NCI-H2029 (cell line): ENCODE measurements at regions not wholly inside any gene's neighbourhood (a gene's known extent, or its start where the extent isn't known, plus 50 kb on each side); places are given as distances from the start of the nearest gene placed in this dataset.

Source experiments
- DNase-seq: peaks from one replicate; lab custom pipeline; 2025; lab: John Stamatoyannopoulos, UW

DNA sequence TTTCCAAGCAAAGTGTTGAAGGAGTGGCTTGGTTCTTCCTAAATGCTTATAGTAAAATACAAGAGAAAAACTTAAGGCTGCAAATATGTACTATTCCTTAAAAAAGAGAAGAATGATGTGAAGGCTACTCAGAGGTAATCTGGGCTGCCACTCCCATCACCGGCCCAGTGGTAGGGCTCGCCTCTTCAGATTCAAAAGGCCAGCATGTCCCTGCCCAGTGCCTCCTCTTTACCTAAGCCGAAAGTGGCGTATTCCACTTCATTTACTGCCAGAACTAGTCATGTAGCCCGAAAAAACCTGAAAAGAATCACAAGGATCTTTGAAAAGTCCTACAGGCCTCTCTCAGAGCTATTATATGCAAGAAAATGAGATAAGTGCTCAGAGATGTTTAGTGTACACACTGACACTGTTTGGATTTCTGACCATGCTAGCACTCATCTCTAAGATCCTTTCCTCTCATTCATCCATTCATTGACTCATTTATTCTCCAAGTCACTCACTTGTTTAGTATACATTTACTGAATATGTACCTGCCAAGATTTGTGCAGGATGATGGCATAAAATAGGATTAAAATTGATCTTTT lies 373.3 kb upstream of the THBS1 start:
- no peak for DNase-seq

DNA sequence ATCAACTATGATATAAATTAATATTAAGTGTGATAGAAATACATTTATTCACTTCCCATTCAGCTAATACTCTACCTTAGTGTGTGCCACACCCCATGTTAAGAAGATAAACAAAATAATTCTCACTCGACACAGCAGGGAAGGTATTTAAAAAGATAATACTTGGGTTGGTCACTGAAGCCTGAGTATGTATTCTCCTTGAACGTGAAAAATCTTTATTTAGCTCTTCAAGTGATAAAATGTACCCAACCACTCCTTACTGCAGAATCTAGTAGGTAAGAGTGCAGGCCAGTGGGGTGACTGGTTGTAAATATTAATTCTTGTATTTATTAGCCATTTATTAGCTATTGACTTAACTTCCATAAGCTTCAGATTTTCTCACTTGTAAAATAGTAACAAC lies 372.7 kb upstream of the THBS1 start:
- no peak for DNase-seq

DNA sequence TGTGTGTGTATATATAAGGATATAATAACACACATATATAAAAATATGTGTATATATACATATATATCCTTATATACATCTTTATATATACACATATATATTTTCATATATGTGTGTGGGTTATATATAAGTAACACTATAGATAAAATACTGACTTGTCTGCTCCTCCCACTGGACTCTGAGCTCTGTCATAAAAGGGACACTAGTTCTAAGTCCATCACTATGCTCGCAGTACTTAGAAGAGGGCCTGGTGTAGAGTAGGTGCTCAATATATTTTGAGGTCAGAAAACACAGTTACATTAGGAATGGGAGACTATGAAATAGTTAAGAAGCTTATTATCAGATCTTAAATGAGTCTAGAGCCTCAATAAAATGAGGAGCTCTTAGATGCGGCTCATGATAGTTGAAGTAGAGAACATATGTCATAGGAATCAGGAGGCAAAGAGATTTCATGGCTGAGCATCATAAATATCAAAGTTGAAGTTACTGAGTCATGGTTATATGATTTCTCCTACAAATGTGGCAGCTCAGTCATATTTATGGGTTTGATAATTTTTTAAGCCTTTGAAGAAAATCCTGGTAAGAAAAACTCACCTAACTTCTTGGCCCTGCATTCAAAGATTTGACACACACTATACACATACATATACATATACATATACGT lies 371.2 kb upstream of the THBS1 start:
- no peak for DNase-seq

DNA sequence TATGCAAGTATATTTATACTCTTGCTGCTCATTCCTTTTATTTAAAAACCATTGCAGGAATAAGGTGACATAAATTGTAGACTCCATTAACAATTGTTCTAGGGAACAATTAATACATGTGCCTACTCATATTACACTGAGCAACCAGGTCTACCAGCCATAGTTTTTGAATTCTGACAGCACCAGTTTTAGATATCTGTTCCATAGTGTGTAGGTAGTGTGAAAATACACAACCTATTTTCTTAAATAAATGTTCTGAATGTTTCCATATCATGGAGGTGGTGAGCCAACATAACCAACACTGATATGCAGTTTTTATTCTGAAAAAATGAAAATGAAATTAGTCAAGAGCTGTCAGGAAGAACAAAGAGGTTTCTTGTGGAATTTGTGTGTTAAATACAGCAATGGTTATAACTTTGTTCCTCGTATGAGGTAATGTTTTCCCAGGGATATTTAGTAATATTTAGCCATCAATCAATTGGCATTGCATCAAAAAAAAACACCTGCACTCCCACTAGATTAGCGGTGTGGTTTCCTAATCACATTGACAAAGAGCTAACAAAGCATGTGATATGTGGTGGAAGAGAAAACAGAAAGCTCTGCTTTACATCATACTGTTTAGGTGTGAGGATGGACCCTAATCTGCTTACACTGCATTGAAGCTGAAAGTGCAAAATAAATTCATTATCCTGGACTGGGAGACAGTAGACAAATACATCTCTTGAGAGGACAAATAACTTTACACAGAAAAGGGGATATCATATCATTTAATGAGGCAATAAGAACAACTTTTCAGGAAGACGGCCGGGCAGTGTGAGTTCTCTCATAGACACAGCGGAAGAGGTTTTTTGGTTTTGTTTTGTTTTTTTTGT lies 369.5 kb upstream of the THBS1 start:
- no peak for DNase-seq

DNA sequence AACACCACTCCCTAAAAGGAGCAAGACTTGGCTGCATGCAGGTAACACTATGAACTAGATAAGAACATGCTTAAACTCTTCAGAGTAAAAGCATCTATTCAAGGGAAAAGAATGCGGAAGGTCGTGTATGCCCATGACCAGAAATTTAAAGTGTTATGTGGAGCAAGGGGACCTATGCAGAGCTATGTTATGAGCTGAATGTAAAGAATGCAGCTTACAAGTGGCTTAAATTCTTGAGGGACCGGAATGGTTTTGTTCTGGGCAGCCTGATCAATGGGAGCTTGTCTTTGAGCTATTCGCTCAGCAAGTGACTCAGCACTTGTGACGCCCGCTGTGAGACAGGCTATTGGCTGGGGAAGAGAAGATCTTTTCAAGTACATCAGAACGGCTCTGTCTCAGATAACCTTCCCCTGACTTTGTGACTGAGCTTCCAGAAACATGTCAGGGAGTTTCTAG lies 367.5 kb upstream of the THBS1 start:
- DNase-seq, result no peak

DNA sequence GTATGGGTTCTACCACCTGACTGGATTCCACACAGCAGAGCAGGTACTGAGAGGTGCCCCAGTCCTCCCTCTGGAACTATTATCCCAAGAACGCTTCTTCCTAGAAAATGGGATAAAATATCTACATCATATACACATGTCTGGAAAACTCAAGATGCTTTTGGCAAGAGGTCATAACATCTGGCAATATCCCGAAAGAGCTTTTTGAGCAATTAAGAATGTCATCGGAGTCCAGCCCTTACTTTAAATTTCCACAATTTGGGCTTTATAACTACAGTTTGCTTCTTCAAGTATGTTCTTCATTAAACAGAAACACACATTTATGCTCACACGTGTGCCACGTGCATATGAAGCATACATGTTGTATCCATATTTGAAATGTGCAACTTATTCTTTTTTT lies 365.9 kb upstream of the THBS1 start:
- no peak for DNase-seq

DNA sequence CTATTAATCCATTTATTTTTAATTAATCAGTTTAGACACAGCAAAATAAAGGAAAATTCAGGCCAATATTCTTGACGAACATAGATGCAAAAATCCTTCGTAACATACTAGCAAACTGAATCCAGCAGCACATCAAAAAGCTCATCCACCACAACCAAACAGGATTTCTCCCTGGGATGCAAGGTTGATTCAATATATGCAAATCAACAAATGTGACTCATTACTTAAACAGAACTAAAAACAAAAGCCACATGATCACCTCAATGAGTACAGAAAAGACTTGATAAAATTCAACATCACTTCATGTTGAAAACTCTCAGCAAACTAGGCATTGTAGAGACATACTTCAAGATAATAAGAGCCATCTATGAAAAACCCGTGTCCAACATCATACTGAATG lies 364.1 kb upstream of the THBS1 start:
- no peak for DNase-seq

DNA sequence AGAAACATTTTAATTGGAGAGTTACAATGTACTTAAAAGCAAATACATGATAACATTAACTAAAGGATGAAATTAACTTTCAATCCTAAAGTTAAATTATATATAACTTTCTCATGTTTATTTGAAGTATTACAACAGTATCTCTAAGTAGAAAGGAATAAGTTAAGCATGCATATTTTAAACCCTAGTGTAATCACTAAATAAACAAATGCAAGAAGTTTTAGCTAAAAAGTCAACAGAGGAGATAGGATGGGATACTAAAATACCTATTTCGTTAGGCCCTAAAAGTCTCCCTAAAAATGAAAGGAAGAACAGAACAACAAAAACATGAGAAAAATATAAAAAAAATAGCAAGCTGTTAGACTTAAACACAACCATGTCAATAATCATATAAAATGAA lies 361.3 kb upstream of the THBS1 start:
- no peak for DNase-seq

DNA sequence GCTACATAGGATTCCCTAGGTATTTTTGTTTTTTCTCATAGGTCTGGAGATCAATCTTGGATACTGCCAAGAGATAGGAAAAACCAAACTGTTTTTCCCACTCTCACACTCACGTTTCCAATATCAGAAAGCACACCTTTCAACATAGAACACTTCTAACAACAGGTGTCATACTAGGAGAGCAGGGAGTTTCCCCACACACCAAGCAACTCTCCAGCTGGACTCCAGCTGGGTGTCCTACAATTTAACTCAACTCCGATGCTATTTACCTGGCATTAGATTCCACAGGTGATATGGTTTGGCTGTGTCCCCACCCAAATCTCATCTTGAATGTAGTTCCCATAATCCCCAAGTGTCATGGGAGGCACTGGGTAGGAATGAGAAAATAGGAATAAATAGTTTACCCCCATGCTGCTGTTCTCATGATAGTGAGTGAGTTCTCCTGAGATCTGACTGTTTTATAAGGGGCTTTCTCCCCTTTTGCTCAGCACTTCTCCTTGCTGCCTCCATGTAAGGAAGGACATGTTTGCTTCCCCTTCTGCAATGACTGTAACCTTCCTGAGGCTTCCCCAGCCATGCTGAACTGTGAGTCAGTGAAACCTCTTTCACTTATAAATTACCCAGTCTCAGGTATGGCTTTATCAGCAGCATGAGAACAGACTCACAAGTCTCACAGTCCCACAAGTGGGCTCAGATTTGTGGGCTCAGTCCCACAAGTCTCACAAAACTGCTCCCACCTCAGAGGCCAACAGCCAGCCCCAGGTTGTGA lies 354.5 kb upstream of the THBS1 start:
- no peak for DNase-seq

DNA sequence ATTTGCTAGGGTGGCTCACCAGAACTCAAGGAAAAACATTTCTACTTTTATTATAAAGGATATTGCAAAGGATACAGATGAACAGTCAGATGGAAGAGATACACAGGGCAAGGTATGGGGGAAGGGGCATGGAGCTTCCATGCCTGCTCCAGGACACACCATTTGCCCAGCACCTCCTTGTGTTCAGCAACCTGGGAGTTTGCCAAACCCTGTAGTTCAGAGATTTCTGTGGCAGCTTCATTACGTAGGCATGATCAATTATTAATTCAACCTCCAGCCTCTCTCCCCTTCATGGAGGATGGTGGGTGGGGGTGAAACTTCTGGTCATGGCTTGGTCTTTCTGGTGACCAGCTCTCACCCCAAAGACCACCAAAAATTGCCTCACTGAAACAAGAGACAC lies 353.9 kb upstream of the THBS1 start:
- DNase-seq, result no peak

DNA sequence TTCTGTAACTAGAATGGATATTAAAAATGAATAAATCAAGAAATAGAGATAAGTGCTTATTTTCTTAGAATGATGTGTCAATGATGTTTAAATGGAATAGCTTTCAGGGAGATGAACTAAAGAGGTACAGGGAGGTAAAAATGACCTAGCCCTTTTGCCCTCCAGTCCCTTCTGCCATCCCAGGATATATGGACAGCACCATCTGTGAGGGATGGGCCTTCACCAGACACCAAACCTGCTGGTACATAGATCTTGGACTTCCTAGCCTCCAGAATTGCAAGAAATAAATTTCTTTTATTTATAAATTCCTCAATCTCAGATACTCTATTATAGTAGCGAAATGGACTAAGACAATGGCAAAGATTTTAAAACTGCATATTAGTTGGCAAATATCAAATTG lies 352.0 kb upstream of the THBS1 start:
- DNase-seq, result no peak

DNA sequence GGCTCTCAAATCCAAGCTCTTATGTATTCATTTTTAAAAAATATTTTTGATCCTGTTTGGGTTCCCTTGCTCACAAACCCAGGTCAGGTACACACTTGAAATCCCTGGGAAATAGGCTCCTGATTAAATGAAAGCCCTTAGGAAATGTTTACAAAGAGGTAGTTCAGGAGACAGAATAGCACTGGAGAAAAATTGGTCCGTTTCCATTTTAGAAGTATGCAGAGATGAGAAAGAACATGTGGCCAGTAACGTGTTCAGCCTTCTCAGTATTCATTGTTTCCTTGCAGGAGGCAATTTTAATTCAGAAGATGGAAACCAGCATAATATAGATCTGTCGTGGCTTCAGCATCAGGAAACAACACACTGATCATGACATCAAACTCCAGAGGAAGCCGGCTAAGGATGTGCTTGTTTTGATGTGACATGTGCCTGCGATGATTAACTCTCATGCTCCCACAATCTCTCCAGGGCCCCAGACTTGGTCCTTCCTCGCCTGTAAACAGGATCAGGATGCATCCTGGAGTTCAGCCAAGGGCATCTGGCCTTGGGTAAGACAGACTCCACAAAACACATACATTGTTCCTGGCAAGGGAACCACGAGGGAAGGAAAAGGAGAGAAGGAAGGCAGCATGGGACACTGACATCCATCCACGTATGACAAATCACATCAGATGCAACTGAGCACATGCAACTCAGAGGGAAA lies 350.5 kb upstream of the THBS1 start:
- DNase-seq, result peak; percentile 12

DNA sequence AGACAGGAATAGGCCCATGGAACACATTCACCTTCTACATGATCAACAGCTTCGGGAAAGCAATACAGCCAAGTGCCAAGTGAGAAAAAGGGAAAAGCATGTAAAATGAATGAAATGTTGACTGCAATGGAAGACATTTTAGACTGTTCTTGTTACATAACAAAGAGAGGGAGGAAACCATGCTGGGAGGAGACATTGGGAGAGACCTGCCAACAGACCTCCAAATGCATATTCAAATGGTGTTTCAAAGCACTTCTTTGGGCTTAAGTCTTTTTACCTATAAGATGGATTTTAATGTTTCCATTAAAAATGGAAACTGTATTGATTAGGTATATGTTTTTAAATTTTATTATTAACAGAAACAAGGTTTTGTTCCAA lies 350.0 kb upstream of the THBS1 start:
- DNase-seq, result no peak

DNA sequence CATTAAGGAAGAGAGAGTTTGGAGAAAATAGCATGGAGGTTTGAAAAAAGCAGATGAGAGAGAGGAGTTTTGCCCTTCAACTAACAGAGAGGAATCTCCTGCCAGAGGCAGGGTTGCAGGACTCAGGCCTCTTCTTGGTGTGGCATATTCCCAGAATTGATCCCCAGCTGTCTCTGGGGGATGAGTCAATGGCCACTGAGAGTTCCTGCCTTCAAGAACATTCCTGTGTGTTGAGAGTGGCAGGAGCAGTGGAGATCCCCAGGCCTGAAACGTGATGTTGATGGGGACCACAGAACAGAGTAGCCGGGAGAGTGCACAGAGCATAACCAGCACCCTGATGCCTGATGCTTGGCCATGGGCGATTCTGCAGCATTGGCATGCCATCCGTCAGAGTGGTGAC lies 348.4 kb upstream of the THBS1 start:
- no peak for DNase-seq

DNA sequence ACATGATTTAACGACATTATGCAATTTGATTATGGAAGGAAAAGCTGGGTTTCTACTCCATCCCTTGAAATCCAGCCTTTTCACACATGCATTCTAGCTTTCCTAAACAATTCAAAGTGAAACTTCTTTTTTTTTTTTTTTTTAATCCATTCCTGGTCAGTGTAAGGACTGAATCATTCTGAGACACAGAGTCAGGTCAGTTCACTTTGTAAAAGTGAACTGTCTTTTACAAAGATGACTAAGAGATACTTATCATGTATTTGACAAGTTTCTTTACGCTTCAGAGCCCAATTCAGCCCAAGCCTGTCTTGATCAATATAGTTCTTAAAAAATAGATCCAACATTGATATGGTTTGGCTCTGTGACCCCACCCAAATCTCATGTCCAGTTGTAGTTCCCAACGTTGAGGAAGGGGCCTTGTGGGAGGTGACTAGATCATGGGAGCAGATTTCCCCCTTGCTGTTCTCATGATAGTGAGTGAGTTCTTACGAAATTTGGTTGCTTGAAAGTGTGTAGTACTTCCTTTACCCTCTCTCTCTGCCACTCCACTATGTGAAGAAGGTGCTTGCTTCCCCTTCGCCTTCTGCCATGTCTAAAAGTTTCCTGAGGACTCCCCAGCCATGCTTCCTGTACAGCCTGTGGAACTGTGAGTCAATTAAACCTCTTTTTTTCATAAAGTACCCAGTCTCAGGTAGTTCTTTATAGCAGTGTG lies 345.6 kb upstream of the THBS1 start:
- no peak for DNase-seq

DNA sequence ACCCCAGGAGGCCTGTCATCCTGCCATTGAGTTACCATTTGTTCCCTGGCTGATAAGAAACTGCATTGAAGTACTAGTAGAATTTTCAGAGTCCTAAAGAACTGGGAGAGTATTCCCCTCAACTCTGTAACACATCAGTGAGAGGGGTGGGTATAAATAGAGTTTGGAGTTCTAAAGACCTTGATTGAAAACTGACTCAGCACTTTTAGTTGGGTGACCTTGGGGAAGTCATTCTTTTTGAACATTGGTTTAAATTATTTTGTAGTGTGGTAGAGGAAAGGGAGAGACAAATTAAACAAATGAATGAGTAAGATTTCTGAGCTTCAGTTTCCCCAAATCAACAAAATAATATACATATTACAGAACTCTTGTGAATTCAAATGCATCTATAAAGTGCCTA lies 344.5 kb upstream of the THBS1 start:
- no peak for DNase-seq

DNA sequence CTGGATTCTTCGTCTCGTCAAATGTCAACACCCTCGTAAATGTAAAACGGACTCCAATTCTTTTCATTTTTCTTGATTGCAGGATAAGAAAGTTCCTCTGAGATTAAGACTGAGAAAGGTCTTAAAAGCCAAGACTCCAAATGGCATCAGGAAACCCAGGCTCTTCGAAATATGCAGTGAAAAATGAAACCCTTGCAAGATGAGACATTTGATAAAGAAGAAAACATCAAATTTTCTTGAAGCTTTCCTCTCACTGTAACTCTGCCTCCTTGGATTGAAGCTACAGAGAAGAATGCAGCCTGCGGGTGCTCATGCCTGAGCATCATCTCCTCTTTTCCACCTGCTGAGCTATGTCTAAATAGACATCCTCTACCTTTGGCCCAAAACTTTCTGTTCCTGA lies 342.4 kb upstream of the THBS1 start:
- no peak for DNase-seq

DNA sequence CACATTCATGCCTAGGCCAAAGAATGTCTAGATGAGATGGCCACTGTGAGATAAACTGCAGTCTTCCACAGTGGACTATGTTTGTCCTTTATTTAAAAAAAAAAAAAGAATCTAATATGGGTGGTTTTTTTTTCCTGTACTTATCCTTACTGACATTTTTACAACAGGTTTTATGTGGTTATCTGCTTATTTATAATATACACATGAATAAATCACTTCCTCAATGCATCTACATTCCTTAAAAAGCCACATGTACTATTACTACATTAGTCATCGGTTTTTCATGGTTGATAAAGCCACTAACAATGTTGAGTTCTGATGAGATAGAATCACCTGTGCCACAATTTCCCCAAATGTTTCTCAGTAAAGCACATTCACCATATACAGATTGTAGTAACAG lies 341.3 kb upstream of the THBS1 start:
- DNase-seq, result no peak

DNA sequence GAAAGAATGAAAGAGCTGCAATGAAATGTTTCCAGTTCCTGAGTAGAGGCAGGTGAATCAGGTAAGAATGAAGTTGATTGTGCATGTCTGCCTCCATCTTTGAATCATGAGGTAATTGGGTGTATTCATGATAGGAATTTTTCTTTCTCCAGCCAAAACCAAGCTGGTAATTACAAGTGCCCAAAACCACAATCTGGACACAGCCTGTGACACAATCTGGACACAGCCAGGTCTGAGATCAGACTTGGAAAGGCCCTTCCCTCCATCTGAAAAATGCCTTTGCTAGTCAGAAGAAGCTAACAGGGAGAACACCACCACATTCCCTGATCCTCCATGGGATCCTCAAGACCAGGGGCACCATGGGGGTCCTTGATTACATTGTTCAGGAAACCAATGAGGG lies 338.5 kb upstream of the THBS1 start:
- no peak for DNase-seq

DNA sequence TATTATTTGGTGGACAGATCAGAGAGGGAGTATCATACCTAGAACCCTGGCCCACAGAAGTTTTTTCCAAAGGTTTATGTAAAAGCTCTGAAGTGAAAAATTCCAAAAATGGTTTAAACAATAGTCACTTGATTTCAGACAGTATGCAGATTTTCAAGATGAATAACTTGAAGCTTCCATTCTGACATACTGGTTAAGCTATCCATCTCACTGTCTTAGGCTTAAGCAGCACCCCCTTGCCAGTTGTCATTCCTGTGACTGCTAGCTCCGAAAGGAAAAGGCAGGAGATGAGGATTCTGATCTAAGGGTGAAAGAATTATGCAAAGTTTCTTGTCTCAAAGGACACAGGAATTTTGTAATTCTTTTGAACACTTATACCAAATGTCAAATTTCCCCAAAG lies 337.5 kb upstream of the THBS1 start:
- DNase-seq, result no peak

DNA sequence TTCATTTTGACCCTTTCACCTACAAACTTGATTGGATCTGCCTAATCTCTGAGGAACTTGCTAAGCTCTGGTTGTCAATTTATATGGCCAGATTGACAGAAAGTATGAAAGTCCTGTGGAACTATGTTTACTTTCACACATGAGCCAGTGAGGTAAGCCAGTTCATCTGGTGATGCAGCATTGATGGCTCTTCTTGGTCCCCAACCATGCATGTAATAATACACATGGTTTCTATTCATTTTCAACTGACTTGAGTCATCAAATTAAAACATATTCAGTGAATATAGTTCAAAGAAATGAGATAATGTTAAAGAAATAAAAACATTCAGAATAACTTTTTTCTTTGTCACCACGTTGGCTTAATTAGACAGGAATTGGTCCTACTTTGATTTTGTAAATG lies 336.1 kb upstream of the THBS1 start:
- DNase-seq, result no peak
